ENCODE measurements at regions not wholly inside any gene's neighbourhood (a gene's known extent, or its start where the extent isn't known, plus 50 kb on each side); places are given as distances from the start of the nearest gene placed in this dataset.

- H3K9me3 Mint-ChIP-seq = peaks cover 8 to 9% of the 10 kb centered on the region in 2 donors
- 79% methylated on average over 2 of the region's 2 CpGs for WGBS (ENCODE audit: insufficient coverage)
- H3K27me3 Mint-ChIP-seq (ENCODE audit: low read depth in 2 of 2) = no peaks in the 10 kb centered on the region
- Histone ChIP-seq H3K36me3 (ENCODE audit: control insufficient read depth, insufficient read depth, low read length) (no peaks in the 10 kb centered on the region), H3K4me1 (ENCODE audit: control insufficient read depth, insufficient read depth, low read length) (no peaks in the 10 kb centered on the region), H3K9me3 (ENCODE audit: control insufficient read depth, insufficient read depth, low read length) (no peaks in the 10 kb centered on the region), H3K27ac (ENCODE audit: low read length) (no peak overlapping the region), H3K27me3 (ENCODE audit: control insufficient read depth, insufficient read depth, low read length) (no peaks in the 10 kb centered on the region), H3K4me3 (ENCODE audit: low read length) (no peak overlapping the region)
- ATAC-seq (no peak), DNase-seq (no peak)
- H3K4me1 Mint-ChIP-seq = no peaks in the 10 kb centered on the region
- no peak for TF ChIP-seq CTCF (IDR thresholded peaks at IDR 0.05)
- no peak overlapping the region for H3K27ac Mint-ChIP-seq
- intact Hi-C loops (cut with micrococcal nuclease) = no loop called here
- no peak overlapping the region for H3K4me3 Mint-ChIP-seq
- H3K36me3 Mint-ChIP-seq = peaks cover 8% of the 10 kb centered on the region
These were observed 716.5 kb upstream of the LRATD1 start for GRCh38 chr2:13916066-13916465.

GRCh38 chr2:13917958-13918357 is 714.6 kb upstream of the LRATD1 start:
- Histone ChIP-seq H3K27ac (ENCODE audit: low read length) (no peak overlapping the region), H3K4me3 (ENCODE audit: low read length) (no peak overlapping the region), H3K4me1 (ENCODE audit: control insufficient read depth, insufficient read depth, low read length) (no peaks in the 10 kb centered on the region), H3K36me3 (ENCODE audit: control insufficient read depth, insufficient read depth, low read length) (no peaks in the 10 kb centered on the region), H3K9me3 (ENCODE audit: control insufficient read depth, insufficient read depth, low read length) (peaks cover 5% of the 10 kb centered on the region), H3K27me3 (ENCODE audit: control insufficient read depth, insufficient read depth, low read length) (no peaks in the 10 kb centered on the region)
- Mint-ChIP-seq H3K9me3 (peaks cover 9 to 15% of the 10 kb centered on the region in 2 donors), H3K27me3 (ENCODE audit: low read depth in 2 of 2) (no peaks in the 10 kb centered on the region), H3K36me3 (peaks cover 8% of the 10 kb centered on the region), H3K27ac (no peak overlapping the region), H3K4me1 (no peaks in the 10 kb centered on the region), H3K4me3 (no peak overlapping the region)
- WGBS (ENCODE audit: insufficient coverage) = no CpG with 5 or more reads among the region's 1 CpG
- ATAC-seq = no peak
- TF ChIP-seq CTCF (IDR thresholded peaks at IDR 0.05) = no peak
- intact Hi-C loops (cut with micrococcal nuclease) = no loop called here
- no peak for DNase-seq

GRCh38 chr2:13919981-13920382 is 712.5 kb upstream of the LRATD1 start:
- Histone ChIP-seq H3K9me3 (ENCODE audit: control insufficient read depth, insufficient read depth, low read length) (peaks cover 5% of the 10 kb centered on the region), H3K27me3 (ENCODE audit: control insufficient read depth, insufficient read depth, low read length) (no peaks in the 10 kb centered on the region), H3K4me1 (ENCODE audit: control insufficient read depth, insufficient read depth, low read length) (no peaks in the 10 kb centered on the region), H3K27ac (ENCODE audit: low read length) (no peak overlapping the region), H3K36me3 (ENCODE audit: control insufficient read depth, insufficient read depth, low read length) (no peaks in the 10 kb centered on the region), H3K4me3 (ENCODE audit: low read length) (no peak overlapping the region)
- ATAC-seq (no peak), DNase-seq (no peak)
- Mint-ChIP-seq H3K4me1 (no peaks in the 10 kb centered on the region), H3K9me3 (peaks cover 8 to 23% of the 10 kb centered on the region in 2 donors), H3K4me3 (no peak overlapping the region), H3K27ac (no peak overlapping the region), H3K27me3 (ENCODE audit: low read depth in 2 of 2) (no peaks in the 10 kb centered on the region), H3K36me3 (peaks cover 13% of the 10 kb centered on the region)
- intact Hi-C loops (cut with micrococcal nuclease) = no loop called here
- WGBS (ENCODE audit: insufficient coverage) = 93% methylated on average over 2 of the region's 4 CpGs
- TF ChIP-seq CTCF (IDR thresholded peaks at IDR 0.05) = no peak

GRCh38 chr2:13921245-13921644 is 711.3 kb upstream of the LRATD1 start:
- H3K9me3 Mint-ChIP-seq = peaks cover 8 to 23% of the 10 kb centered on the region in 2 donors
- no peaks in the 10 kb centered on the region for H3K27me3 Mint-ChIP-seq (ENCODE audit: low read depth in 2 of 2)
- Histone ChIP-seq H3K27me3 (ENCODE audit: control insufficient read depth, insufficient read depth, low read length) (no peaks in the 10 kb centered on the region), H3K27ac (ENCODE audit: low read length) (no peak overlapping the region), H3K36me3 (ENCODE audit: control insufficient read depth, insufficient read depth, low read length) (no peaks in the 10 kb centered on the region), H3K9me3 (ENCODE audit: control insufficient read depth, insufficient read depth, low read length) (peaks cover 5% of the 10 kb centered on the region), H3K4me3 (ENCODE audit: low read length) (no peak overlapping the region), H3K4me1 (ENCODE audit: control insufficient read depth, insufficient read depth, low read length) (no peaks in the 10 kb centered on the region)
- no CpG with 5 or more reads among the region's 2 CpGs for WGBS (ENCODE audit: insufficient coverage)
- intact Hi-C loops (cut with micrococcal nuclease) = no loop called here
- peaks cover 13% of the 10 kb centered on the region for H3K36me3 Mint-ChIP-seq
- H3K4me3 Mint-ChIP-seq = no peak overlapping the region
- no peak for DNase-seq
- TF ChIP-seq CTCF (IDR thresholded peaks at IDR 0.05) = no peak
- no peak for ATAC-seq
- no peaks in the 10 kb centered on the region for H3K4me1 Mint-ChIP-seq
- no peak overlapping the region for H3K27ac Mint-ChIP-seq

Data from natural killer cell (primary cell).